ENCODE measurements at regions not wholly inside any gene's neighbourhood (a gene's known extent, or its start where the extent isn't known, plus 50 kb on each side); places are given as distances from the start of the nearest gene placed in this dataset.
"Not testable (repeated sequence)": the region's sequence is repeated elsewhere in the genome, so short reads cannot be mapped to it uniquely, and the experiment has no call there.

DNA sequence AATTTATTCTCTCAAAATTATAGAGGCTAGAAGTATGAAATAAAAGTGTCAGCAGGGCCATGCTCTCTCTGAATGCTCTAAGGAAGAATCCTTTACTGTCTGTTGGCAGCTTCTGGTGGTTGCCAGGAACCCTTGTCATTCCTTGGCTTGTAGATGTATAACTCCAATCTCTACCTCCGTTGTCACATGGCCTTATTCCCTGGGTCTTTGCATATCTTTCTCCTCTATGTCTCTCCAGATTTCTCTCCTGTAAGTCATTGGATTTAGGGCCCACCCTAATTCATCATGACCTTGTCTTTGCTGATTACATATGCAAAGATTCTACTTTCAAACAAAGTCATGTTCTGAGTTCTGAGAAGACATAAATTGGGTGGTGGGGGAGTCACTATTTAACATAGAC, 127.0 kb upstream of the CHST9 start:
- intact Hi-C loops (cut with micrococcal nuclease) = no loop called here
- Mint-ChIP-seq H3K9me3 (peaks cover 3% of the 10 kb centered on the region), H3K36me3 (ENCODE audit: low read depth) (no peaks in the 10 kb centered on the region), H3K4me1 (ENCODE audit: low read depth) (no peaks in the 10 kb centered on the region), H3K4me3 (no peak overlapping the region), H3K27me3 (no peaks in the 10 kb centered on the region), H3K27ac (no peak overlapping the region)
- ChIA-PET POLR2A (no interaction called here), CTCF (no interaction called here)
- no peak for DNase-seq
- TF ChIP-seq CTCF (IDR thresholded peaks at IDR 0.05) = no peak
- ATAC-seq = no peak

GRCh38 chr18:27311114-27311513, 126.0 kb upstream of the CHST9 start:
- Mint-ChIP-seq H3K36me3 (ENCODE audit: low read depth) (no peaks in the 10 kb centered on the region), H3K27me3 (no peaks in the 10 kb centered on the region), H3K27ac (no peak overlapping the region), H3K4me3 (no peak overlapping the region), H3K9me3 (peaks cover 4% of the 10 kb centered on the region), H3K4me1 (ENCODE audit: low read depth) (no peaks in the 10 kb centered on the region)
- ChIA-PET POLR2A (no interaction called here), CTCF (no interaction called here)
- TF ChIP-seq CTCF (IDR thresholded peaks at IDR 0.05) = no peak
- no peak for DNase-seq
- ATAC-seq = no peak
- intact Hi-C loops (cut with micrococcal nuclease) = no loop called here

DNA sequence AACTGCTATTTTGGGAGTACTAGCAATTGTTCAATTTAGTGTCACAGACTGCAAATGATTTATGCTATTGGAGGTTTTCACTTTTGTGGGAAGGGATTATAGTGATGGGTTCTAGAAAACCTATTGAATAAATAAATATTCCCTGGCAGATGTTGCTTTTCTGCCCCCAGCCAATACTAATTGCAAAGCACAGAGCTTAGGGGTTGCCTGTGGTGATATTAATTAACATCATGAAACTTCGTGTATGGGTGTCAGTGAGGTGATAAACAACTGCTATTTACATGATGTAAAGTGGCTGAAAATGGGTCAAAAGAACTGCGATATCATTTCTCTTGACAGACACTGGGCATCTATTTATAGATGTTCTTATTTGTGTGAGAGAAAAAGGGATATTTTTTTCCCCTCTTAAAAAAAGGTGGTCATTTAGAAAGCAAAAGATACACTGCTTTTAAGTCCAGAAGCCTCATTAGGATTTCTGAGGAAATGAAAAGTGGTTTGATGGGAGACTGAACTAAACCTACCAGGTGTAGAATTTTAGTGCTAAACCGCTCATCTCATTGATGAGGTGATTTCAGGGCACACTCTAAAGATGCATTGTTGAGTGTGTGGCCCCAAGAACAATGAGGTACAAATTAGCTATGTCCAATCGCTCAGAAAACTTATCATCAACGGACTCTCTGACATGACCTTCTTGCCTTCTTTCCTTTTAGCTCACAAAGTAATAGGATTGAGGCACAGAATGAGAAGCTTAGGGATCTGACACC, 116.7 kb upstream of the CHST9 start:
- no peaks in the 10 kb centered on the region for H3K36me3 Mint-ChIP-seq (ENCODE audit: low read depth)
- no peaks in the 10 kb centered on the region for H3K27me3 Mint-ChIP-seq
- CTCF ChIA-PET = no interaction called here
- no peak overlapping the region for H3K27ac Mint-ChIP-seq
- DNase-seq = no peak
- no peak for ATAC-seq
- intact Hi-C loops (cut with micrococcal nuclease) = no loop called here
- peaks cover 4% of the 10 kb centered on the region for H3K9me3 Mint-ChIP-seq
- no peak overlapping the region for H3K4me3 Mint-ChIP-seq
- POLR2A ChIA-PET = no interaction called here
- H3K4me1 Mint-ChIP-seq (ENCODE audit: low read depth) = no peaks in the 10 kb centered on the region
- TF ChIP-seq CTCF (IDR thresholded peaks at IDR 0.05) = no peak

DNA sequence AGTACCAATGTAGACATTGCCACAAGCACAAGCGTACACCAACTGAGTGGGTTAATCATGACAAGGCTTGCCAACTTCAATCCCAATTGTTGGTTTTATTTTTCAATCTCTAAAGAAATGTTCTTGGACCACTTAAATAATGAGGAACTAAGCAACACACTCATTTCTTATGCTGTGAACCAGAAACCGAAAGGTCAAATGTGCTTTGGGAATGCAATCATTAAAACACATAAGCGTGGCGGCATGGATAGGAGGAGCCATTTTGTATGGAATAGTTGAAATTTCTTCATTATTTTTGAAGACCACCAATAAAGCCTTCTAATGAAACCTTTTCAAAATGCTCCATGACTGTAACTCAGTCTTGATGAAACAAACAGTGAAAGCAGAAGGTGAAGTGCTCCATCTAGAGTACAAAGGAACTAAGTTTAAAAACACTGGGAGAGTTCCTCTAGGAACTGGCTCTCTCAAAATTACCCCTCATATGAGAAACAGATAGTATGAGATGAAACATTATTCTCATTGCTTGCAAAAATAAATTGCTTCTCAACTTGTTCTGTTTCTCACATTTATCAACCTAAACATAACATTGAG, 113.2 kb upstream of the CHST9 start:
- ChIA-PET CTCF (no interaction called here), POLR2A (no interaction called here)
- no peaks in the 10 kb centered on the region for H3K4me1 Mint-ChIP-seq (ENCODE audit: low read depth)
- no peak overlapping the region for H3K27ac Mint-ChIP-seq
- no peaks in the 10 kb centered on the region for H3K36me3 Mint-ChIP-seq (ENCODE audit: low read depth)
- no peak for TF ChIP-seq CTCF (IDR thresholded peaks at IDR 0.05)
- H3K4me3 Mint-ChIP-seq = no peak overlapping the region
- no peaks in the 10 kb centered on the region for H3K27me3 Mint-ChIP-seq
- H3K9me3 Mint-ChIP-seq = peaks cover 4% of the 10 kb centered on the region
- DNase-seq = no peak
- ATAC-seq = no peak
- intact Hi-C loops (cut with micrococcal nuclease) = no loop called here

DNA sequence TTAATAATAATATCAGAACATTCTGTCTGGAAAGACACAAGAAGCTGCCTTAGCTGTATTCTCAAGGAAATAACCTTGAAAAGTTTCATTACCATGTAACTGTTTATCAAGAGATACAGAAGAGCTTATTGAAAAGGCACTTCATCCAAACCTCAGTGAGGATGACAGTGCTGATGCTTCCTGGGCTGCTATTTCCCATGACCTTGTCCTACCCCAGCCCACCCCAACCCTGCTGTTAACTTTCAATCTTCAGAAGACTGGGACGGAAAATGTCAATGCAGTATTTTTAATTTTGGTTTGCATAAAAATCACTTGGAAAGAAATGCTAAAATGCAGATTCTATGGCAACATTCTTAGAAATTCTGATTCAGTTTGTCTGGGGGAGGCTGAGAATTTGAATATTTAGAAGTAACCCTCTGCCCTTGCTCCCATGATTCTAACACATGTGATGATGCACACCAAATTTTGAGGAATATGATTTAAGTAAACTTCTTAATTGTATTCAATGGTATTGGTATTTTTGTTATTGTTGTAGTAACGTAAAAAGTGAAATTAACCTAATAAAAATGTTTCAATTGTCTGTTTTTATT, 101.0 kb upstream of the CHST9 start:
- CTCF ChIA-PET; H3K36me3 Mint-ChIP-seq (ENCODE audit: low read depth); H3K4me3 Mint-ChIP-seq; DNase-seq; H3K9me3 Mint-ChIP-seq; ATAC-seq; H3K27ac Mint-ChIP-seq; H3K27me3 Mint-ChIP-seq; intact Hi-C loops (cut with micrococcal nuclease); H3K4me1 Mint-ChIP-seq (ENCODE audit: low read depth); POLR2A ChIA-PET: not testable (repeated sequence)

All from activated CD8-positive, alpha-beta T cell treated with anti-CD3 and anti-CD28 coated beads for 36 hours (primary cell).